ENCODE measurements at regions not wholly inside any gene's neighbourhood (a gene's known extent, or its start where the extent isn't known, plus 50 kb on each side); places are given as distances from the start of the nearest gene placed in this dataset.

GRCh38 chr2:147385600-147385999 lies 459.2 kb upstream of the ACVR2A start:
- intact Hi-C loops (cut with micrococcal nuclease) = no loop called here
- ChIA-PET POLR2A (no interaction called here), CTCF (interaction anchor here (0.6 to 0.8 kb wide), 2 partner anchors 138 to 267 kb away, joined by 3 read pairs; no protein-coding TSS in a partner anchor)
- TF ChIP-seq CTCF (IDR thresholded peaks at IDR 0.05; ENCODE audit: unreplicated experiment) = no peak
- no peaks in the 10 kb centered on the region for H3K9me3 Mint-ChIP-seq (ENCODE audit: unreplicated experiment)
- no TSS peak for BruUV-seq (replicated peaks)
- peaks cover 18% of the 10 kb centered on the region for H3K4me1 Mint-ChIP-seq (ENCODE audit: insufficient read depth, unreplicated experiment)
- DNase-seq (ENCODE audit: unreplicated experiment) = no peak
- H3K36me3 Mint-ChIP-seq (ENCODE audit: insufficient read depth, unreplicated experiment) = no peaks in the 10 kb centered on the region
- H3K27me3 Mint-ChIP-seq (ENCODE audit: insufficient read depth, unreplicated experiment) = no peaks in the 10 kb centered on the region
- no peak overlapping the region for H3K27ac Mint-ChIP-seq (ENCODE audit: low read depth, unreplicated experiment)
- H3K4me3 Mint-ChIP-seq (ENCODE audit: unreplicated experiment) = no peak overlapping the region

GRCh38 chr2:147384659-147385058 lies 460.2 kb upstream of the ACVR2A start:
- TF ChIP-seq CTCF (IDR thresholded peaks at IDR 0.05; ENCODE audit: unreplicated experiment) = no peak
- no peaks in the 10 kb centered on the region for H3K27me3 Mint-ChIP-seq (ENCODE audit: insufficient read depth, unreplicated experiment)
- no peak overlapping the region for H3K27ac Mint-ChIP-seq (ENCODE audit: low read depth, unreplicated experiment)
- CTCF ChIA-PET = no interaction called here
- intact Hi-C loops (cut with micrococcal nuclease) = no loop called here
- H3K4me1 Mint-ChIP-seq (ENCODE audit: insufficient read depth, unreplicated experiment) = peaks cover 18% of the 10 kb centered on the region
- POLR2A ChIA-PET = no interaction called here
- H3K4me3 Mint-ChIP-seq (ENCODE audit: unreplicated experiment) = no peak overlapping the region
- no TSS peak for BruUV-seq (replicated peaks)
- DNase-seq (ENCODE audit: unreplicated experiment) = no peak
- H3K36me3 Mint-ChIP-seq (ENCODE audit: insufficient read depth, unreplicated experiment) = no peaks in the 10 kb centered on the region
- no peaks in the 10 kb centered on the region for H3K9me3 Mint-ChIP-seq (ENCODE audit: unreplicated experiment)

- peaks cover 18% of the 10 kb centered on the region for H3K4me1 Mint-ChIP-seq (ENCODE audit: insufficient read depth, unreplicated experiment)
- H3K36me3 Mint-ChIP-seq (ENCODE audit: insufficient read depth, unreplicated experiment) = no peaks in the 10 kb centered on the region
- H3K27ac Mint-ChIP-seq (ENCODE audit: low read depth, unreplicated experiment) = peak overlapping the region; percentile 83
- peak; percentile 91 for DNase-seq (ENCODE audit: unreplicated experiment)
- H3K4me3 Mint-ChIP-seq (ENCODE audit: unreplicated experiment) = no peak overlapping the region
- intact Hi-C loops (cut with micrococcal nuclease) = no loop called here
- TF ChIP-seq CTCF (IDR thresholded peaks at IDR 0.05; ENCODE audit: unreplicated experiment) = no peak
- H3K9me3 Mint-ChIP-seq (ENCODE audit: unreplicated experiment) = no peaks in the 10 kb centered on the region
- BruUV-seq (replicated peaks) = TSS peak; percentile 30
- H3K27me3 Mint-ChIP-seq (ENCODE audit: insufficient read depth, unreplicated experiment) = no peaks in the 10 kb centered on the region
- POLR2A ChIA-PET = interaction anchor here (0.5 to 1.2 kb wide), 4 partner anchors 9 to 531 kb away, joined by 3 to 6 read pairs (median 3); no protein-coding TSS in a partner anchor
- CTCF ChIA-PET = no interaction called here
Observed at GRCh38 chr2:147382322-147382948, 462.4 kb upstream of the ACVR2A start.

- Mint-ChIP-seq H3K9me3 (ENCODE audit: unreplicated experiment) (no peaks in the 10 kb centered on the region), H3K4me3 (ENCODE audit: unreplicated experiment) (no peak overlapping the region), H3K4me1 (ENCODE audit: insufficient read depth, unreplicated experiment) (peaks cover 18% of the 10 kb centered on the region), H3K27ac (ENCODE audit: low read depth, unreplicated experiment) (no peak overlapping the region), H3K36me3 (ENCODE audit: insufficient read depth, unreplicated experiment) (no peaks in the 10 kb centered on the region), H3K27me3 (ENCODE audit: insufficient read depth, unreplicated experiment) (no peaks in the 10 kb centered on the region)
- DNase-seq (ENCODE audit: unreplicated experiment) = no peak
- no TSS peak for BruUV-seq (replicated peaks)
- ChIA-PET POLR2A (interaction anchor here (1.5 kb wide), 1 partner anchor 12 kb away, joined by 3 read pairs; no protein-coding TSS in a partner anchor), CTCF (interaction anchor here (0.6 to 1.2 kb wide), 2 partner anchors 441 to 645 kb away, joined by 3 read pairs; no protein-coding TSS in a partner anchor)
- TF ChIP-seq CTCF (IDR thresholded peaks at IDR 0.05; ENCODE audit: unreplicated experiment) = no peak
- intact Hi-C loops (cut with micrococcal nuclease) = no loop called here
Observed at GRCh38 chr2:147378403-147378802, 466.4 kb upstream of the ACVR2A start.

All from MCF 10A (cell line).